GM19239 (cell line): ENCODE measurements at regions not wholly inside any gene's neighbourhood (a gene's known extent, or its start where the extent isn't known, plus 50 kb on each side); places are given as distances from the start of the nearest gene placed in this dataset.
"Not testable (repeated sequence)": the region's sequence is repeated elsewhere in the genome, so short reads cannot be mapped to it uniquely, and the experiment has no call there.

Experiments used
- DNase-seq: peaks from one replicate; pipeline ENCODE4 v3.0.0; 2011; ENCODE audit warnings: low spot score; ENCODE audit not compliant: insufficient read length
- FAIRE-seq: peaks from 2 replicates; lab custom pipeline; 2011; peaks lifted over from hg19 to GRCh38; lab: Jason Lieb, UNC

- DNase-seq (no peak), FAIRE-seq (no peak)
Measured at GRCh38 chr6:106782536-106783285, 153.3 kb downstream of the QRSL1 start.

- not testable (repeated sequence) for DNase-seq, FAIRE-seq
Measured at GRCh38 chr6:106779552-106779951, 150.2 kb downstream of the QRSL1 start.

- FAIRE-seq: no peak
- no peak for DNase-seq
Measured at GRCh38 chr6:106778943-106779342, 149.6 kb downstream of the QRSL1 start.

GRCh38 chr6:106773996-106774629 lies 144.7 kb downstream of the QRSL1 start:
- FAIRE-seq (no peak), DNase-seq (no peak)

GRCh38 chr6:106773522-106773921 lies 144.1 kb downstream of the QRSL1 start:
- DNase-seq (no peak), FAIRE-seq (no peak)

- no peak for DNase-seq
- no peak for FAIRE-seq
Measured at GRCh38 chr6:106772270-106773142, 143.1 kb downstream of the QRSL1 start.

- no peak for FAIRE-seq
Measured at GRCh38 chr6:106771822-106772221, 142.4 kb downstream of the QRSL1 start.

GRCh38 chr6:106770663-106771062 lies 141.3 kb downstream of the QRSL1 start:
- no peak for FAIRE-seq
- no peak for DNase-seq

More at GRCh38 chr6:106771822-106772221, 142.4 kb downstream of the QRSL1 start:
- no peak for DNase-seq

GRCh38 chr6:106770081-106770480 lies 140.7 kb downstream of the QRSL1 start:
- FAIRE-seq (no peak), DNase-seq (no peak)

- DNase-seq: no peak
- no peak for FAIRE-seq
Measured at GRCh38 chr6:106767271-106767670, 137.9 kb downstream of the QRSL1 start.

GRCh38 chr6:106766201-106766600 lies 136.8 kb downstream of the QRSL1 start:
- FAIRE-seq (no peak), DNase-seq (no peak)

- no peak for DNase-seq
- no peak for FAIRE-seq
Measured at GRCh38 chr6:106765496-106765895, 136.1 kb downstream of the QRSL1 start.

- no peak for FAIRE-seq
- DNase-seq: no peak
Measured at GRCh38 chr6:106764353-106764980, 135.1 kb downstream of the QRSL1 start.

GRCh38 chr6:106763361-106763760 lies 134.0 kb downstream of the QRSL1 start:
- FAIRE-seq: no peak

GRCh38 chr6:106761160-106761559 lies 131.8 kb downstream of the QRSL1 start:
- no peak for FAIRE-seq
- no peak for DNase-seq

More at GRCh38 chr6:106763361-106763760, 134.0 kb downstream of the QRSL1 start:
- no peak for DNase-seq

- DNase-seq (no peak), FAIRE-seq (no peak)
Measured at GRCh38 chr6:106759112-106759511, 129.7 kb downstream of the QRSL1 start.

- DNase-seq: no peak
- no peak for FAIRE-seq
Measured at GRCh38 chr6:106757722-106758467, 128.5 kb downstream of the QRSL1 start.

- DNase-seq: no peak
- no peak for FAIRE-seq
Measured at GRCh38 chr6:106757267-106757666, 127.9 kb downstream of the QRSL1 start.

- FAIRE-seq: no peak
- no peak for DNase-seq
Measured at GRCh38 chr6:106754215-106754614, 124.8 kb downstream of the QRSL1 start.

GRCh38 chr6:106752641-106753040 lies 123.3 kb downstream of the QRSL1 start:
- no peak for DNase-seq
- FAIRE-seq: no peak
